ENCODE measurements at regions not wholly inside any gene's neighbourhood (a gene's known extent, or its start where the extent isn't known, plus 50 kb on each side); places are given as distances from the start of the nearest gene placed in this dataset.
"Not testable (repeated sequence)": the region's sequence is repeated elsewhere in the genome, so short reads cannot be mapped to it uniquely, and the experiment has no call there.

- DNase-seq (ENCODE audit: low spot score in 2 of 2) = no peak
- WGBS = 82% methylated on average over 1 of the region's 1 CpG
- H3K27me3 ChIP-seq = no peaks in the 10 kb centered on the region
Observed at GRCh38 chr12:59115995-59116394, 195.7 kb upstream of the LRIG3 start.

GRCh38 chr12:59115526-59115925, 195.2 kb upstream of the LRIG3 start:
- Histone ChIP-seq H3K36me3 (no peaks in the 10 kb centered on the region), H3K4me3 (no peak overlapping the region), H3K27me3 (no peaks in the 10 kb centered on the region), H3K4me1 (peaks cover 4% of the 10 kb centered on the region), H3K9me3 (no peaks in the 10 kb centered on the region), H3K27ac (no peak overlapping the region)
- DNase-seq (ENCODE audit: low spot score in 2 of 2) = no peak
- TF ChIP-seq EP300 (IDR thresholded peaks at IDR 0.05) (no peak), POLR2AphosphoS5 (IDR thresholded peaks at IDR 0.05) (no peak), CTCF (IDR thresholded peaks at IDR 0.05) (no peak), POLR2A (IDR thresholded peaks at IDR 0.05) (no peak)
- WGBS = 78% methylated on average over 4 of the region's 4 CpGs

More at GRCh38 chr12:59115995-59116394, 195.7 kb upstream of the LRIG3 start:
- Histone ChIP-seq H3K27ac (no peak overlapping the region), H3K4me3 (no peak overlapping the region), H3K9me3 (no peaks in the 10 kb centered on the region), H3K36me3 (no peaks in the 10 kb centered on the region), H3K4me1 (peaks cover 4% of the 10 kb centered on the region)
- no peak for TF ChIP-seq EP300 (IDR thresholded peaks at IDR 0.05)
- no peak for TF ChIP-seq POLR2A (IDR thresholded peaks at IDR 0.05)
- no peak for TF ChIP-seq CTCF (IDR thresholded peaks at IDR 0.05)
- TF ChIP-seq POLR2AphosphoS5 (IDR thresholded peaks at IDR 0.05) = no peak

GRCh38 chr12:59113831-59114615, 193.7 kb upstream of the LRIG3 start:
- 48% methylated on average over 12 of the region's 12 CpGs for WGBS
- H3K27ac ChIP-seq = no peak overlapping the region
- TF ChIP-seq POLR2AphosphoS5 (IDR thresholded peaks at IDR 0.05) (no peak), POLR2A (IDR thresholded peaks at IDR 0.05) (no peak), CTCF (IDR thresholded peaks at IDR 0.05) (peak; percentile 70 to 80), EP300 (IDR thresholded peaks at IDR 0.05) (no peak)

GRCh38 chr12:59111851-59112250, 191.5 kb upstream of the LRIG3 start:
- Histone ChIP-seq H3K4me3 (no peak overlapping the region), H3K36me3 (no peaks in the 10 kb centered on the region), H3K4me1 (peaks cover 4% of the 10 kb centered on the region), H3K27ac (no peak overlapping the region), H3K9me3 (no peaks in the 10 kb centered on the region), H3K27me3 (no peaks in the 10 kb centered on the region)
- no peak for DNase-seq (ENCODE audit: low spot score in 2 of 2)
- 79% methylated on average over 3 of the region's 3 CpGs for WGBS
- TF ChIP-seq POLR2A (IDR thresholded peaks at IDR 0.05) = no peak
- TF ChIP-seq EP300 (IDR thresholded peaks at IDR 0.05) = no peak
- TF ChIP-seq CTCF (IDR thresholded peaks at IDR 0.05) = no peak
- TF ChIP-seq POLR2AphosphoS5 (IDR thresholded peaks at IDR 0.05) = no peak

More at GRCh38 chr12:59113831-59114615, 193.7 kb upstream of the LRIG3 start:
- H3K4me1 ChIP-seq = peaks cover 4% of the 10 kb centered on the region
- no peaks in the 10 kb centered on the region for H3K27me3 ChIP-seq
- no peaks in the 10 kb centered on the region for H3K9me3 ChIP-seq
- peak; percentile 81 to 87 for DNase-seq (ENCODE audit: low spot score in 2 of 2)
- no peaks in the 10 kb centered on the region for H3K36me3 ChIP-seq
- H3K4me3 ChIP-seq = no peak overlapping the region

GRCh38 chr12:59108516-59108915, 188.2 kb upstream of the LRIG3 start:
- 90% methylated on average over 8 of the region's 8 CpGs for WGBS
- H3K27ac ChIP-seq; H3K9me3 ChIP-seq; H3K4me1 ChIP-seq; H3K36me3 ChIP-seq; H3K27me3 ChIP-seq; H3K4me3 ChIP-seq; DNase-seq (ENCODE audit: low spot score in 2 of 2): not testable (repeated sequence)
